GM21423 (cell line): ENCODE measurements at regions not wholly inside any gene's neighbourhood (a gene's known extent, or its start where the extent isn't known, plus 50 kb on each side); places are given as distances from the start of the nearest gene placed in this dataset.
"Not testable (repeated sequence)": the region's sequence is repeated elsewhere in the genome, so short reads cannot be mapped to it uniquely, and the experiment has no call there.

Experiments
- ATAC-seq: cut with Tn5 transposase; IDR thresholded peaks from one replicate; pipeline ENCODE4 v1.9.1; 2021; ENCODE audit warnings: mild to moderate bottlenecking, moderate library complexity; ENCODE audit not compliant: unreplicated experiment

- no peak for ATAC-seq
Observed at GRCh38 chr1:181170194-181170593, 81.7 kb downstream of the IER5 start.

GRCh38 chr1:181172082-181172481, 83.6 kb downstream of the IER5 start:
- no peak for ATAC-seq

DNA sequence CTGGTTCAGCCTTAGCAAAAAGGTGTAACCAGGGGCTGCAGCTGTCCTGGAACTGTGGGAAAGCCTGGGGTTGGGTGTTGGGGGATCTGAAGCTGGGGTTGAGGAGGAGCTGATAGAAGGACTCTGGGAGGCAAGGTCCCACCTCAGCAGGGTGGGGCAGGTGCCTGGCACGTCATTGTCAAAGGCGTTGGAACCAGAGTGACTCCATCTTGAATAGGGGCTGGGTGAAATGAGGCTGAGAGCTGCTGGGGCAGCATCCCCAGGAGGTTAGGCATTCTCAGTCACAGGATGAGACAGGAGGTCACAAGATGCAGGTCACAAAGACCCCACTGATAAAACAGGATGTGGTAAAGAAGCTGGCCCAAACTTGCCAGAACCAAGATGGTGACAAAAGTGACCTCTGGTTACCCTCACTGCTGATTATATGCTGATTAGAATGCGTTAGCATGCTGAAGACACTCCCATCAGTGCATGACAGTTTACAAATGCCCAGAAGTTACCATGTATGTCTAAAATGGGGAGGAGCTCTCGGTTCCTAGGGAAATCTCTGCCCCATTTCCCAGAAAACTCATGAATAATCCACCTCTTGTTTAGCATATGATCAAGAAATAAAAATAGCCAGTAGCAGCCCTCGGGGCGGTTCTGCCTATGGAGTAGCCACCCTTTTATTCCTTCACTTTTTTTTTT, 85.4 kb downstream of the IER5 start:
- ATAC-seq = no peak

GRCh38 chr1:181174861-181175260, 86.4 kb downstream of the IER5 start:
- ATAC-seq = no peak

- ATAC-seq = no peak
Observed at GRCh38 chr1:181175356-181175910, 86.9 kb downstream of the IER5 start.

- ATAC-seq = no peak
Observed at GRCh38 chr1:181175955-181176354, 87.5 kb downstream of the IER5 start.

- no peak for ATAC-seq
Observed at GRCh38 chr1:181178241-181178879, 89.9 kb downstream of the IER5 start.

DNA sequence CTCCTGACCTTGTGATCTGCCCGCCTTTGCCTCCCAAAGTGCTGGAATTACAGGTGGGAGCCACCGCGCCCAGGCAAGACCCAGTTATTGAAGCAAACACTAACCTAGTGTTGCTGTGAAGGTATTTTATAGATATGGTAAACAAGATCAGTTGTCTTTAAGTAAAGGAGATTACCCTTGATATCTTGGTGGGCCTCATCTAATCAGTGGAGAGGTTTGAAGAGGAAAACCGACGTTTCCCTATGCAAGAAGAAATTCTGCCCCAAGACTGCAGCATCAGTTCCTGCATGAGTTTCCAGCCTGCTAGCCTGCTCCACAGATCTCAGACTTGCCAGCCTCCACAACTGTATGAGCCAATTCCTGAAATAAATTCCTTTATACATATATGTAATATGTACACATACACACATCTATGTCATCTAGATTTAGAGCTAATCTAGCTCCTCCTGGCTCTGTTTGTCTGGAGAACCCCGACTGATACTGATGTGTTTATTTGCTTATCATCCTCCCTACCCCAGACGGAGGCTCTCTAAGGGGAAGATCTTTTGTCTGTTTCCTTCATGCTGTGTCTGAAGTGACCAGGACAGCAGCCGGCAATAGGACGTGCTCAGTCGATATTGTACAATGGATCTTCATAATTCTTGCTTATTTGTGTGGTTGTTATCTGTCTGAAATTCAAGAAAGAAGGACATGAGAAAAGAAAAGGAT, 90.9 kb downstream of the IER5 start:
- no peak for ATAC-seq

GRCh38 chr1:181179987-181180365, 91.5 kb downstream of the IER5 start:
- ATAC-seq = no peak

GRCh38 chr1:181180407-181181031, 92.0 kb downstream of the IER5 start:
- no peak for ATAC-seq

GRCh38 chr1:181181792-181182585, 93.5 kb downstream of the IER5 start:
- ATAC-seq = no peak

- no peak for ATAC-seq
Observed at GRCh38 chr1:181184621-181185020, 96.1 kb downstream of the IER5 start.

GRCh38 chr1:181185461-181185860, 97.0 kb downstream of the IER5 start:
- ATAC-seq = no peak

DNA sequence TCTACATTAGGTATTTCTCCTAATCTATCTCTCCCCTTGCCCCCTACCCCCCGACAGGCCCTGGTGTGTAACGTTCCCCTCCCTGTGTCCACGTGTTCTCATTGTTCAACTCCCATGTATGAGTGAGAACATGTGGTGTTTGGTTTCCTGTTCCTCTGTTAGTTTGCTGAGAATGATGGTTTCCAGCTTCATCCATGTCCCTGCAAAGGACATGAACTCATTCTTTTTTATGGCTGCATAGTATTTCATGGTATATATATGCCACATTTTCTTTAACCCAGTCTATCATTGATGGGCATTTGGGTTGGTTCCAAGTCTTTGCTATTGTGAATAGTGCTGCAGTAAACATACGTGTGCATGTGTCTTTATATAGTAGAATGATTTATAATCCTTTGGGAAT, 97.6 kb downstream of the IER5 start:
- not testable (repeated sequence) for ATAC-seq

DNA sequence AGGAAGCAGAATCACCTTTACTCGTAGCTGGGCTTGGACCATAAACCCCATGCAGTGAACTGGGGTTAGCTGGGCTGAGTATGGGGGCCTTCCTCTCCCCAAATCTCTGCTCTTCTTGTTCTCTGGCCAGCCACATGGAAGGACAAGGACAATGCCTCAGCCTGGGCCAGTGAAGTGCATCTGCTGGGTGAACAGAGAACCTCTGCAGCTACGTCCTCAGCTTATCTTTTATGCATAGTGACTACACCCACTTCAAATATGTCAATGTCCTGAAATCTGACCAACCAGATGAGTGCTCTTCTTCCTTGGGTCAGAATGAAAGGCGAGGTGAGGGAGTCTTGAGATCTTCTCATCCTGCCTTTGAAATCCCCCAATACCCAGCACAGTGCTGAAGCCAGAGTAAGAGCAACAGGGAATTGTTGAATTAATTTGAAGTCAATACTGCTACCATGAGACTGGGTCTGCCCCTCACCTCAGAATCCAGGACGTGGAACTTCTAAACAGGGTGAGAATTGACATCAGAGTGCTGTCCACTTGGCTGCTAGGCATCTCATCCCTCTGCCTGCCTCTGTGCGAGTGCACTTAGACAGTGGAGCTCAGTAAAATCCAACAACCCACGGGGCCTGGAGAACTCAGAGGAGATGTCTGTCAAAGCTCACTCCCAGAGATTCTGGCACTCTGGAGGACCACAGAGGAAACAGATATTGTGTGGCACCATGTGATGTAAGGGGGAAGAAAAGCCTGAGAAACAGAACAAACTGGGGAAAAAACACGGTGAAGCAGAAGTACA, 99.0 kb downstream of the IER5 start:
- ATAC-seq = no peak

DNA sequence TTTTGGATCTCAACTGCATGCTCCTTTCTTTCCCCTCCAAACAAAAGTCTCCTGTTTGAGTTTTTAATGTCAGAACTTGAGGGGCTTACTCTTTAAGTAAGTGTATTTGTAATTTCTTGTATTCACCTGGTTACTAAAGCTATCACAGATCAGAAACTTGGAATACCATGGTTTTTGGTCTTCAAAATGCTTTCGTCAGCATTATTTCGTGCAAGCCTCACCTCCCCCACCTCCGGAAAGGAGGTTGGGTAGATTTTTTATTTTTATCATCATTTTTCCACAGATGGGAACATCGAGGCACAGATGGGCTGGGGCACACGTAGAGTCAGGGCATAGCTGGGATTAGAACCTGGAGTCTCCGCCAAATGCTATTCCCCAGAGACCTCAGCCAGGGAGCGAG, 100.7 kb downstream of the IER5 start:
- no peak for ATAC-seq

DNA sequence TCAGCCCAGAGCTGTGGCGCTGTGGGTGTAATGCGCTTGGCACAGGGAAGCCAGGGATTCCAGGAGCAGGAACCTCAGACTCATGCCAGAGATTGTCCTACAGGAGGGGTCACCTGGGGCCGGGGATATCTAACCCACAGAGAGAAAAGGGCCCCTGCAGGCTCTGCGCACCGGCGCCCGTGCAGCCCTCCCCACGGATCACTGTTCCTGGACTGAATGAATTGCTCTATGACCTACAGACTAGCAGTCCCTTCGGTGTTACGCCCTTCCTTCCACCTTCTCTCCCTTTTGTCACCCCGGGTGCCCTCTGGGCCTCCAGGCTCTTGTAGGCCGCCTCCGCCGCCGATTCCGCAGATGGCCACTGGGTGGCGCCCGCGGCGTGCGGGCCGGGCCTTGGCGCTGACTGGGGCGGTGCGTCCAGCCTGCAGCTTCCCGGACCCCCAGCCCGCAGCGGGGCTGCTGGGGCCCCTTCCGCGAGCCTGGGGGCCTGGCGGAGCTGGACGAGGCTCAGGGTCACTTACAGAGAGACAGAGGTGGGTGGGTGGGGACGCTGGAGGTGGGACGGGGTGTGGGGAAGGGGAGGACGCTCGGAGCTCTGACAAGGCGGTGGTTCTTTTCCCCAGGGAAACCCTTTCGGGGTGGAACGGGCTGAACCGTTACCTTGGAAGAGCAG, 101.3 kb downstream of the IER5 start:
- peak; percentile 76 for ATAC-seq

- ATAC-seq = no peak
Observed at GRCh38 chr1:181190364-181191035, 102.0 kb downstream of the IER5 start.
